HG02759 (cell line): ENCODE measurements at regions not wholly inside any gene's neighbourhood (a gene's known extent, or its start where the extent isn't known, plus 50 kb on each side); places are given as distances from the start of the nearest gene placed in this dataset.

ENCODE experiments used
- ATAC-seq: cut with Tn5 transposase; IDR thresholded peaks from one replicate; pipeline ENCODE4 v1.9.1; 2021; ENCODE audit warnings: mild to moderate bottlenecking, moderate library complexity; ENCODE audit not compliant: unreplicated experiment

DNA sequence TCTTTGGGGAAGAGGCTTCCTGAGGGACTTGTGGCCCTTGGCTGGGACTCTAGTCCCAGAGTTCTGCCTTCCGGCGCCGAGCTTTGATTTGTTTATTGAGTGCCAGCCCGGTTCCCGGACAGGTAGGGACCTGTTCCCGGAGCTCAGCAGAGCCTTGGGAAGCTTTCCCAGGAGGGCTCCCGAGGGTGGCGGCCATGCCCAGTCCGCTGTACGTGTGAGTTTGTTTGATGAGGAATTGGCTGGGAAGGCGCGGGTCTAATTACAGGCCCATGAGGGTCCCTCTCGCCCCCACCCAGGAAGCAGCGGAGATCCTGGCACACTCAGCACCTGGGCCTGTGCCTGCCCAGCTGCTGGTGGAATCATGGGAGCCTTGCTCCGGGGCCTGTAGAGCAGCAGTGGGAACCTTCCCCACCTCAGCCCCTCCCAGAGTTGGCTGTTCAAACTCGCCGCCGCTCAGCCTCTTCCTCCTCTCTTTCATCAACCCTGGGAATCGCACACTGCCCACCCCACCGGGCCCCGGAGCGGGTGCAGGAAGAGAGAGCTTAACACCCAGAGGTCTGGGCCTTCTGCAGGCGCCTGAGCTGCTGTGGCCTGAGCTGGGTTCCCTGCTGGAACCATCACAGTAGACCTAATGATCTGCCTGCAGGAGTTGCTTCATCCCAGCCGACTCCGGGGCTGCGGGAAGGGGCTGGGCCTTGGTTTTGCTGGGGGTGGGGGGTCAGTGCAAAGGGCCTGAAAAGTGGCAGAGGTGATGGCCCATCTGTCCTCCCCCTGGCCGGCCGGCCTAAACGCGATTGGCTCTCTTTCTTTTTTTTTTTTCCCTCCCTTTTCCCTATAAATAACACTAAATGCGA lies 313.7 kb downstream of the SEC14L1 start:
- ATAC-seq: no peak

DNA sequence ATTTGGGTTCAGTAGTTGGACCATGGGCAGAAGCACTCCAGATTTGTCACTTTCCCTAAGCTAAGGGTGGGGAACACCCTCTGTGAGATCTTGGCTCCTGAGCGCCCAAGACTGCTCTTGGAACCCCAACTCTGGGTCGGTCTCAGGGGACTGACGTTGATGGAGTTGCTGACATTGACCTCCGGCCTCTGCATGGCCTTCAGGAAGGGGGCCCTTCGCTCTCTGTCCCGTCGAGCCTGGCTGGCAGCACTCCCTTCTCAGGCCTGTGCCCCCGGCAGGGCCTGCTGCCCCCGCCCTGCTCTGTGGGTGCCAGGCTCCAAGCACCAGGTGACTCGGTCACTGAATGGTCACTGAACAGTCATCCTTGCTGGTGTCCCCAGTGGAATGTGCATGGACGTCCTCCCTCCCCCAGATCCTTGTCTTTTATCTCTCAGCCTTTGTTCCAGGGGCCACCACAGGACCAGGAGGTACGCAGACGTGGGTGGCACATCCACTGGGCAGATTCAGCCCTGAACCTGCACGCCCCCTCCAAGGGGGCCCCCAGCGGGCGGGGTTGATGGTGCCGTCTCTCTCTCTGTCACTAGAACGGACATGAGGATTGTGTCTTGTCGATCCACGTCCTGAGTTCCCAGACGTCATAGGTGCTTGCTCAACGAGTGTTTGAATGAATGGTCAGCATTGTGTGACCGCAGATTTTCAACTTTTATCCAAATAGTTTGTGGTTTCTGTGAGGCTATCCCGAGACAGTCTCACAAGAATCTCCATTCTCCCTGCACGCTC lies 314.5 kb downstream of the SEC14L1 start:
- no peak for ATAC-seq

DNA sequence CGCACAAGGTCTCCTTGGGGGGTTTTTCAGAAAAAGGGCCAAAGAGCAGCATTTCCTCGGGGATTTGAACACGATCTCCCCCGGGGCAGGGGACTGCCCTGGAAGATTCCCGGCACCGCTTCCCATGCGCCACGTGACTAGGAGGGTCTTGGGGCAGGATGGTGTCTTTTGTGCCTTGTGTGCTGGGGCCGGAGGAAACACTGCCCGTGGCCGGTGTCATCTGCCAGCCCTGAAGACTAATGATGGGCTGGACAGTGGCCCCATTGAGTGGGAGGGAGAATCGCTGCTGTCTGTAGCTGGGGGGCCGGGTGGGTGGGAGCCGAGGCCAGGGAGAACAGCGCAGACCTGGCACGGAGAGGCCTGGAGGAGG lies 315.1 kb downstream of the SEC14L1 start:
- ATAC-seq: no peak

DNA sequence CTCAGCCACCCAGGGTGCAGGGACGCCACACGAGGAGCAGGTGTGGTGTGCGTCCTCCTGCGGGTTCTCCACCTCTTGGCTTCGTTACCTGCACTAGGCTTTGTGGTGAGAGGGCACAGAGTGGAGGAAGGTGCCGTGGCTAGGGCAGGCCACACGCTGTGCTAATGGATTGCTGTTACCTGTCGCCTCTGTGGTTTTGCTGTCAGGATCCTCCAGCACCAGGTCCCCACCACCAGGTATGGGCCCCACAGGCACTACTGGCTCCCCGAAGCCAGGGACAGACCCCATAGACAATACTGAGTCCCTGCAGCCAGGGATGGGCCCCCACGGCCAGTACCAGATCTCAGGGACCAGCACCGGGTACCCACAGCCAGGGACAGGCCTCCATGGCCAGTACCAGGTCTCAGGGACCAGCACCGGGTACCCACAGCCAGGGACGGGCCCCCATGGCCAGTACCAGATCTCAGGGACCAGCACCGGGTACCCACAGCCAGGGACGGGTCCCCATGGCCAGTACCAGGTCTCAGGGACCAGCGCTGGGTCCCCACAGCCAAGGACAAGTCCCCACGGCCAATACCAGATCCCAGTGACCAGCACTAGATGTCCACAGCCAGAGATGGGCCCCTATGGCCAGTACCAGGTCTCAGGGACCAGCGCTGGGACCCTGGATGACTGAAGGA lies 315.6 kb downstream of the SEC14L1 start:
- no peak for ATAC-seq

DNA sequence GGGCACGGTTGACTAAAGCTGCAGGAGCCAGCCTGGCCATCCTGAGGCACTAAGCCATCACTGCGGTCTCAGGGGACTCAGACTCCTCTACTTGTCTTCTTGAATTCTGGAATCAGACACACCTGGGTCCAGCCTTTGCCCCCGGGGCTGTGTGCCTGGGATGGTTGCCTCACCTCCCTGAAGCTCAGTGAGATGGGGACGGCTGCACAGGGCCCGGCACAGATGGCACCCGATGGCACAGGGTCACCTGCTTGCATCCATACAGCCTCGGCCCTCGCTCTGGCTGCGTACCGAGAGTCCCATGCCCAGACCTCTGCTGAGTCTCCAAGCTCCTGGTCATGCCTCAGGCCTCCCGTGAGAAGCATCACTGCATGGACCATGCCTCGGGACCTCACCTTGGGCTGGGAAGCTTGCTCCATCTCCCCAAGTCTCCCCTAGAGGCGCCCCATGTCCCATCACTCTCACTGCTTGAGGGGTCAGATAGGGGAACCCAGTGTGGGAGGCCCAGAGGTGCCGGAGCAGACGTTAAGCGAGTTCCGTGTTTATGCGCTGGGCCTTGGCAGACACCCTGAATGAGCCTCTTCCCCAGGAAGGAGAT lies 316.3 kb downstream of the SEC14L1 start:
- no peak for ATAC-seq

DNA sequence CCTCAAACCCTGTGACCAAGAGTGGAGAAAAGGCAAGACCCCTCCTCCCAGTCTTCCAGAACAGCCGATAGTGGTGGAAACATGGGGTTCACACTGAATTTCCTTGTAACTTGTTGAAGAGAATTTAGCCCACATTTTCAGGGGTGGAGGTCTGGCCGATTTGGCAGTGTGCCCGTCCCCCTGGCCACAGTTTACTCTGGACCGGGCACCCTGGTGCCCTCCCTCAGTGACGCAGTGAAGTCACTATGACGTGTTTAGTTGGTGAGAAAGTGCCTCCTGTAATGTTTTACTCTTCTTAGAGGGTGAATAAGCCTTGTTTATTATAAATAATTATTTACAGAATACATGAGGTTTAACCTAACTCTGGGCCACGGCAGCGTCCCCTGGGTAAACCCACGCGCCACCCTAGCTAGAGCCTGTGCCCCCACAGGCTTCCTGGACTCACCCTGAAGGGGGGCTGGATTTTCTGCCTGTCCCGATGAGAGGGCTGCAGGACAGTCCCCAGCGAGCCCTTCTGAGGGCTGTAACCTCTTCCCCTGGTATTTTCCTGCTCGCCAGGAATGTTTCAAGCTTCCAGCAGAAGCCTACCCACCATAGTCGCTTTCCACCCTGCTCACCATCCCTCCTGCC lies 316.9 kb downstream of the SEC14L1 start:
- ATAC-seq: no peak

DNA sequence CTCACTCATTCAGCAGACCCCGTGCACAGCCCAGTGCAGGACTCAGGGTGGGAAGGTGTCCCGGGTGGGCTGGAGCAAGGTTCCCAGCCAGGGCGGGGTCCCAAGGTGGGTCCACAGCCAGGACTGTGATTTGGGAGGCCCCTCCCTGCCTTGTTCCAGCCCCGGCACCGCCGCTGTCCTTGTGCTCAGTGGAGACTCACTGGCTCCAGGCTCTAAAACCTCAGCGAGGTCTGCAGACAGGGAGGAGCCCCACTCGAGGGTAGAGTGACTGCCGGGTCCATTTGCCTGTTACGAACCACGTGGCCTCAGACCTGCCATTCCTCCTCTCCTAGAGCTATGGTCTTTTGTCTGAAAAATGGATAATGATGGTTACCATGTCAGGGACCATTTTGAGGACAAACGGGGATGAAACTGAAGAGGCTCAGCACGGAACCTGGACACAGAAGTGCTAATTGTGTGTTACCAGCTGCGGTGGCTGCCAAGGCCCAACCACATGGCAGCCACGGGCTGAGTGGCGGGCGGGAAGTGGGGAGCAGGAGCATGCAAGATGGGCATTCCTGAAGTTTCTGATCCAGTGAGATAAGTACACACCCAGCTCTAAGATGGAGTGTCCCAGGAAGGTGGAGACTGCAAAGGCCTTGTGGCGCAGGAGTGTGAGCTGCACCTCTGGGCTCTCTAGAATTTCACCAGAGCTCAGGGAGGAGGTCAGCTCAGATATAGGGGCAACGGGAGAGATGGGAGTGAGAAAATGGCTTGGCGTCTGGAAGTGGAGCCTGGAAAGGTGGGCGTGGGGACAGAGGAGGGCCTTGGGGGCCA lies 317.6 kb downstream of the SEC14L1 start:
- ATAC-seq: no peak

DNA sequence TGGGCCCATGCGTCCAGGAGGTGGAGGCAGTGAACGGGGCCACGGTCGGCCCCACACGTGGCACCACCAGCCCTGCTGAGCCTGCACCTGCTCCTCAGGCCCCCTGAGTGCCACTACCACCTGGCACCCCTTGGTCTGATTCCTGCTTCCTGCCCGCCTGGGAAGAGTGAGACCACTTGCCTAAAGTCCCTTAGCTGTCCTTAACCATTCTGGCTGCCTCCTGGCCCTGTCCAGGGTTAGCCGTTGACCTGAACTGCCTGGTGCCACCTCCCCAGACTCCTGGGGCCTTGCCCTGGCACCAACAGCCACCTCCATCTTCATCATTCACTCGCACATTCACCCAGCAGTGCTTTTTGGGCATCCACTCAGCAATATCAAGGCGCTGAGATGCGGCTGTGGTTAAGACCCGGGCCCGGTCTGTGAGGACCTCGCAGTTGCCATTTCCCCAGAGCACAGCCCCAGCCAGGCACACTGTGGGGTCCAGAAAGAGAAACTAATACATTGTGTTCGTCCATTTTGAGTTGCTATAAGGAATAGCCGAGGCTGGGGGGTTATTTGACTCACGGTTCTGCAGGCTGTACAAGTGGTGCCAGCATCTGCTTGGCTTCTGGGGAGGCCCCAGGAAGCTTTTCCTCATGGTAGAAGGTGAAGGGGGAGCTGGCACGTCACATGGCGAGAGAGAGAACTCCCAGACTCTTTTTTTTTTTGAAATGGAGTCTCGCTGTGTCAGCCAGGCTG lies 318.4 kb downstream of the SEC14L1 start:
- no peak for ATAC-seq

DNA sequence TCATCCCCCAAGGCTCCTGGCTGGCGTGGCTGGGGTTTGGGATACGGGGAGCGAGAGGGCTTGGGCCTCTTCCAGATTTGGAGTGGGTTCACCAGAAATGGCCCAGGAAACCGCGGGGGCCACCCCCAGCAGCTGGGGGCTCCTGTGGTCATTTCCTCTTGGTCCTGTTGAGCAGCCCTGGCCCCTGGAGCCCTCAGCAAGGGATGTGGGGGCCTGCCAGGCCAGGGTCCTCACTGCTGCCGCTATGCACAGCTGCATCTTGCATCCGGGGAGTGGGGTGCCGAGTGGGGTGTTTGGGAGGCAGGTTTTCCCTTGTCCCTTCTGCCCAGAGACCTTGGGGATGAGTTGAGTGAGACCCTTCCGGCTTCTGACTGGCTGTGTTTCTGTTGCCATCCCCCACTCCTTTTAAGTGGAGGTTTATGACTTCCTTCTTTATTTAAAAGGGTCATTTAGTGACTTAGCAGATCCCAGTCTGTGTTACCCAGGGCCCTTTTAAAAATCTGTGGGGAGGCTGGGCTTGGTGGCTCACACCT lies 319.8 kb downstream of the SEC14L1 start:
- ATAC-seq: no peak

DNA sequence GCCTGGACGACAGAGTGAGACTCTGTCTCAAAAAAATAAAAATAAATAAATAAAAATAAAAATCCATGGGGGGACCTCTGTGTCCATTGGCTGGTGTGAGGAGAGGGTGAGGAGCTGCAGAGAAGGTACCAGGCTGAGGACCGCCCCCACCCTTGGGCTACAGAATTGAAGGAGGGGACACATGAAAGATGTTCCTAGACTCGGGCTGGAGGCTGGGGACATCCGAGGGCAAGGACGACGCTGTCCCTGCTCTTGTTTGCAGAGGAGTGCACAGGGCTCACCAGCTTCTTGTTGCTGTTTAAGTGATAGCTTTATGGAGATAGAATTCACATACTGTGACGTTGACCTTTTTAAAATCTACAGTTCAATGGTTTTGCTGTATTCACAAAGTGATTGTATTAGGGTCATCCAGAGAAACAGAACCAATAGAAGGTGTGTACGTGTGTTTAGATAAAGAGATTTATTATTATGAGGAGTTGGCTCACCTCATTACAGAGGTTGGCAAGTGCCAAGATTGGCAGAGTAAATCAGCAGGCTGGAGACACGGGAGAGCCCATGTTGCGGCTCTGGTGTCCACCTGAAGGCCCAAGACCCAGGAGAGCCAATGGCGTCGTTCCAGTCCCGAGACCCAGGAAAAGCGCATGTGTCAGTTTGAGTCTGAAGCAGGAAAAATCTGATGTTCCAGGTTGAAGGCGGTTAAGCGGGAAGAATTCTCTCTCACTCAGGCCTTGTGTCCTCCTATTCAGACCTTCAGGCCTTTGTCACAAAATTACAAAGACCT lies 320.7 kb downstream of the SEC14L1 start:
- no peak for ATAC-seq

DNA sequence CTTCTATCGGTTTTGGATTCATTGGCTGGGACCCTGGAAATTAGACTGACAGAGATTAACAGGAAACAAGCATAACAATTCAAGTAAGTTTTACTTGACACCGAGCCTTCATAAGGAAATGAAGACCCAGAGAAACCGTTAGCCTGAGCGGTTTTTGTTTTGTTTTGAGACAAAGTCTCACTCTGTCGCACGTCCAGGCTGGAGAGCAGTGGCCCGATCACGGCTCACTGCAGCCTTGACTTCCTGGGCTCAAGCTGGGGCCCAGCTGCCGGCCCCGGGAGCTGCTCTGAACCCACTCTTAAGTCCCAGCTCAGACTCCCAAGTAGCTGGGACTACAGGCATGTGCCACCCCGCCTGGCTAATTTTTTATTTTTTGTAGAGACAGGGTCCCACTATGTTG lies 321.3 kb downstream of the SEC14L1 start:
- ATAC-seq: no peak

DNA sequence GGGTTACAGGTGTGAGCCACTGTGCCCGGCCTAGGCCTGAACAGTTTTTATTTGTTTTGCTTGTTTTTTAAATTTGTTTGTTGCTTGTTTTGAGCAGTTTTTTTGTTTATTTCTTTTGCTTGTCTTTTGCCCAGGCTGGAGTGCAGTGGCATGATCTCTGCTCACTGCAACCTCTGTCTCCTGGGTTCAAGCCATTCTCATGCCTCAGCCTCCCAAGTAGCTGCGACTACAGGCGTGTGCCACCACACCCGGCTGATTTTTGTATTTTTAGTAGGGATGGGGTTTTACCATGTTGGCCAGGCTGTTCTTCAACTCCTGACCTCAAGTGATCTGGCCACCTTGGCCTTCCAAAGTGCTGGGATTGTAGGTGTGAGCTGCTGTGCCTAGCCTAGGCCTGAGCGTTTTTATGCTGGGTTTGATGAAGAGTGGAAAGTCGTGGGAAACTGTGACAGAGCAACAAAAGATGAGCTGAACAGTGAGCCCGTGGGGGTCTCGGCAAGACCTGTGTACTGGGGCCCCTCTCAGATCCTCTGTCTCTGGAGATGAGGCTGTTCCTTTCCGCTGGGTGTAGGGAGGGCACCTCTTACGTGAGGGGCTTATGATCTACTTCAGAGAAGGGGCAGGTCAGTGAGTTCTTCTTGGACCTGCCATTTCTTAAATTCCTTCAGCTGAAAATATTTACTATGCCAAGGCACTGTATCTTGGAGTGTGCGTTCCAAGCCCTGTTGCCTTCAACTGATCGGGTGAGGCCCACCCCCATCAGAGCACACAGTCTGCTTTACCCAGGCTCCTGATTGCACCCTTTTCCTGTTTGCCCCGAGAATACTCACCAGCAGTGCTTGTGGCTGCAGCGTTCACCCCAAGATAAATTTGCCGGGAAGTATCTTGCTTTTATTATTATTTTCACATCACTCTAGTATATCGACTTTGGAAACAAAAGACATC lies 322.1 kb downstream of the SEC14L1 start:
- no peak for ATAC-seq

DNA sequence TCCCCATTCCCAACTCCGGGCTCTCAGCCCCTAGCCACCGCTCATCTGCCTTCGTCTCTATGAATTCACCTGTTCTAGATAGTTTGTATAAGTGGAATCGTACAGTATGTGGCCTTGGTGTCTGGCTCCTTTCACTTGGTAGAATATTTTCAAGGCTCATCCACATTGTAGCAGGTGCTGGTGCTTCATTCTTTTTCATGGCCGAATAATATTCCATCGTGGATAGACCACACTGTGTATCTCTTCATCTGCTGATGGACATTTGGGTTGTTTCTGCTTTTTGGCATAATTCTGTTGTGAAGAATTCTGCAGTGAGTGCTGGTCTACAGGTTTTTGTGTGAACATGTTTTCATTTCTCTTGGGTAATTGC lies 324.2 kb downstream of the SEC14L1 start:
- ATAC-seq: no peak

DNA sequence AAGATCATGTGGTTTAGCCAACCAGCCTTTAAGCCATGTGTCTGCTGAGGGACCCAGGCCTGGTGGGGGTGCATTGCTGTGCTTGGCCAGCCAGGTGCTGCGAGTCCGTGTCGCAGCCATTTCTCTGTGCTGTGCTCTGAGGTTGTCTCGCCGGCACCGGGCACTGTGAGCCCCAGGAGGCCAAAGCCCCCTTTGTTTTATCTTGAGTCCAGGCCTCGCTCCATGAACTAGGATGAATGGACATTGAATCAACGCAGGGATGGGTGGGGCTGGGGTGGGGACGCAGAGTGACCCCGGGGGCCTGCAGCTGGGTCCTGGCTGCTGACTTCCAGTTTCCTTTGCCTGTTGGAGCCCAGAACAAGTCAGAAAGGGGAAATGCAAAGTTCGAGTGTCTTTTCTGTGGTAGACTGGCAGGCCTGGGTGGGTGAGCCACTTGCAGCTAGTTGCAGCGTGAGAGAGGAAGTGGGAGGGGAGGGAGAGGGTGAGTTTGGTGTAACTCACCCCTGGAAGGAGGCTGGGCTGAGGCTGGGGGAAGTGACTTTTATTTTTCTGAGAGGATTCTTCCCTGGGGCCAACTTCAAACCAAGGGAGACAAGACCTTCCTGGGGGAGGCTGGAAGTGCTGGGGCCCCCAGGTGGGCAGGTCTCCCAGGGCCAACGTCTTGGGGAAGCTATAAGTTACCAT lies 324.7 kb downstream of the SEC14L1 start:
- peak; percentile 59 for ATAC-seq

DNA sequence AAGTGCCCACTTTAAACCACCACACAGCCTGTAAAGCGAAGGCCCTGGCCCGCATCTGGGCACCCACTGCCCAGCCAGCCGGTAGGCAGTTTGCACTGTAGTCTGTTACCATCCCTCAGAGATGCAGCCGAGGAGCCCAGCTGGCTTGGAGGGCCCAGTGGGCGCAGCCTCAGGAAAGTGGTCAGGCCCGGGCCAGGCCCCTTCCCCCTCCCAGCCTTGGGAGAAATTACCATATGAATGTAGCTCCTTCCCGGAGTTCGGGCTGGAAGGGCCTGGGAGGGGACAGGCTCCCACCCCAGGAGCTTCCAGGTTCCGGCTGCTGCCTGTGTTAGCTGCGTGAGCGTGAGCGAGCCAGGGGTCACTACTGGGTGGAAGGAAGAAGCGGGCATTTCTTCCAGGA lies 325.4 kb downstream of the SEC14L1 start:
- ATAC-seq: no peak

DNA sequence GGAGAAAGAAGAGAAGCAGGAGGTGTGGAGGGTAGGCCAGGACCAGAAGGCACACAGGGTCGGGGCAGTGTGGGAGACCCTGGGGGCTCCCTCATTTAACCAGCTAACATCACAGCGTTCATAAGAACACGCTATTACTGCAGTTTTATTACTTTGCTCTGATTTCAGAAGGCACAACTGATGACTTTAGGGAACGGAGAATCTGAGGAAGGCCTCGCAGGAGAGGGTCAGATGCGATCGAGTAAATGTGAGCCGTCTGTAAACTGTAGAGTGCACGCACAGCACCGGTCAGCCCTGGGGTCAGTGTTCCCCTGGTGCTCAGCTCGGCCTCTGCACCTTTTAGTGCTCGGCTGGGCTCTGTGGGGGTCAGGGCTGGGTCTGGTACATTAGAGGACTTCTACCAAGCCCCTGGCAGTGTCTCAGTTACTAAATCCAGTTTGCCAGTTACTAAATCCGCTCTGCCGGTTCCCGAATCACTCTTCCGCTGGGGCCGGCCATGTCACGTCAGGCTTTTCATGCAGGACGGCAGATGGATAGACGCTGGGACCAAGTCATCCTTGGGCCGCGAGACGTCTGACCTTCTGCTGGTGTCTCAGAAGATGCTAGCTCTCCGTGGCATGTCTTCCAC lies 325.9 kb downstream of the SEC14L1 start:
- no peak for ATAC-seq
